Endodermal cell (in vitro differentiated cells): ENCODE measurements at regions not wholly inside any gene's neighbourhood (a gene's known extent, or its start where the extent isn't known, plus 50 kb on each side); places are given as distances from the start of the nearest gene placed in this dataset.
A peak's percentile ranks its signal among the peaks of the same experiment; 100 is the strongest.

ENCODE experiments used
- DNase-seq: peaks from one replicate; pipeline ENCODE4 v3.0.0-alpha.2; 2017
- H3K27ac ChIP-seq: 2 replicates; pipeline ENCODE4 v1.5.1; 2013; ENCODE audit warnings: mild to moderate bottlenecking, low read depth, low read length, moderate library complexity
- H3K27me3 ChIP-seq: 2 replicates; pipeline ENCODE4 v1.6.1; 2013; ENCODE audit warnings: mild to moderate bottlenecking, low read length, moderate library complexity; ENCODE audit not compliant: insufficient read depth, control insufficient read depth, poor library complexity, severe bottlenecking
- H3K36me3 ChIP-seq: 2 replicates; pipeline ENCODE4 v1.7.0; 2013; ENCODE audit warnings: mild to moderate bottlenecking, low read length, moderate library complexity; ENCODE audit not compliant: control insufficient read depth, insufficient read depth
- H3K4me1 ChIP-seq: one replicate; pipeline ENCODE4 v1.7.0; 2013; ENCODE audit warnings: low read length; ENCODE audit not compliant: control insufficient read depth, insufficient read depth
- H3K4me3 ChIP-seq: 2 replicates; pipeline ENCODE4 v1.5.1; 2013; ENCODE audit warnings: mild to moderate bottlenecking, low read length, moderate library complexity
- H3K9ac ChIP-seq: 2 replicates; pipeline ENCODE4 v1.6.1; 2013; ENCODE audit warnings: mild to moderate bottlenecking, low read length, moderate library complexity; ENCODE audit not compliant: poor library complexity, severe bottlenecking; ENCODE audit errors: extremely low read depth
- H3K9me3 ChIP-seq: 2 replicates; pipeline ENCODE4 v1.6.1; 2013; ENCODE audit warnings: mild to moderate bottlenecking, low read length, moderate library complexity; ENCODE audit not compliant: control insufficient read depth
- H3K27ac Mint-ChIP-seq: 2 replicates; pipeline ENCODE4 v1.8.0; 2020; ENCODE audit warnings: mixed read lengths
- H3K27me3 Mint-ChIP-seq: 2 replicates; pipeline ENCODE4 v1.8.0; 2021; ENCODE audit warnings: mild to moderate bottlenecking, mixed read lengths; ENCODE audit not compliant: insufficient read depth
- H3K36me3 Mint-ChIP-seq: 2 replicates; pipeline ENCODE4 v1.8.0; 2020; ENCODE audit warnings: low read depth, mixed read lengths
- H3K4me1 Mint-ChIP-seq: 2 replicates; pipeline ENCODE4 v1.8.0; 2020; ENCODE audit warnings: mixed read lengths
- H3K4me3 Mint-ChIP-seq: 2 replicates; pipeline ENCODE4 v1.8.0; 2020; ENCODE audit warnings: mild to moderate bottlenecking, moderate library complexity, mixed read lengths
- H3K9me3 Mint-ChIP-seq: 2 replicates; pipeline ENCODE4 v1.8.0; 2020; ENCODE audit warnings: mild to moderate bottlenecking, mixed read lengths
- CTCF ChIP-seq: fragments of 200-600 bp; sonication (generic); conservative IDR thresholded peaks from 2 replicates; pipeline ENCODE4 v1.5.0; 2021; ENCODE audit warnings: antibody characterized with exemption, mild to moderate bottlenecking
- WGBS, 2 experiments: methylation state at CpG; one replicate each; pipeline versions ENCODE4 v1.1.5 to v1.1.7; 2013; ENCODE audit warnings: missing lambda C conversion rate in 2 of 2, mixed read lengths in 1 of 2; ENCODE audit not compliant: insufficient coverage in 1 of 2, insufficient read length in 1 of 2; 5-methylcytosine and 5-hydroxymethylcytosine counted together

- WGBS, 2 experiments = 89 to 90% methylated on average over 4 to 8 of the region's 8 CpGs
- peak overlapping the region; percentile 85 for H3K27ac Mint-ChIP-seq
Observed at GRCh38 chr2:21453723-21454450, 330.1 kb downstream of the TDRD15 start.

GRCh38 chr2:21454839-21455238 is 331.1 kb downstream of the TDRD15 start:
- Mint-ChIP-seq H3K36me3 (peaks cover 24% of the 10 kb centered on the region), H3K9me3 (peaks cover 40% of the 10 kb centered on the region), H3K27ac (peak overlapping the region; percentile 30), H3K27me3 (no peaks in the 10 kb centered on the region), H3K4me3 (no peak overlapping the region), H3K4me1 (peaks cover 56% of the 10 kb centered on the region)
- no peak for TF ChIP-seq CTCF
- H3K27me3 ChIP-seq = no peaks in the 10 kb centered on the region
- H3K4me1 ChIP-seq = peaks cover 34% of the 10 kb centered on the region
- H3K4me3 ChIP-seq = peak overlapping the region; percentile 39
- DNase-seq = no peak
- peaks cover 39% of the 10 kb centered on the region for H3K9me3 ChIP-seq
- peaks cover under 1% of the 10 kb centered on the region for H3K36me3 ChIP-seq
- WGBS, 2 experiments = 92% methylated on average over 2 of the region's 2 CpGs; no CpG with 5 or more reads in 1 of the 2 experiments
- H3K27ac ChIP-seq = no peak overlapping the region
- H3K9ac ChIP-seq = no peak overlapping the region

More at GRCh38 chr2:21453723-21454450, 330.1 kb downstream of the TDRD15 start:
- Mint-ChIP-seq H3K4me1 (peaks cover 65% of the 10 kb centered on the region), H3K4me3 (no peak overlapping the region), H3K9me3 (peaks cover 31% of the 10 kb centered on the region), H3K36me3 (peaks cover 16% of the 10 kb centered on the region), H3K27me3 (no peaks in the 10 kb centered on the region)
- H3K9me3 ChIP-seq = peaks cover 30% of the 10 kb centered on the region
- no peak overlapping the region for H3K27ac ChIP-seq
- peak overlapping the region; percentile 21 for H3K4me3 ChIP-seq
- H3K4me1 ChIP-seq = peaks cover 44% of the 10 kb centered on the region
- no peak for DNase-seq
- H3K27me3 ChIP-seq = no peaks in the 10 kb centered on the region
- no peaks in the 10 kb centered on the region for H3K36me3 ChIP-seq
- no peak for TF ChIP-seq CTCF
- H3K9ac ChIP-seq = no peak overlapping the region

- H3K27me3 Mint-ChIP-seq = no peaks in the 10 kb centered on the region
- peaks cover 11% of the 10 kb centered on the region for H3K4me1 Mint-ChIP-seq
- H3K36me3 Mint-ChIP-seq = peaks cover 24% of the 10 kb centered on the region
- Histone ChIP-seq H3K4me3 (no peak overlapping the region), H3K27me3 (no peaks in the 10 kb centered on the region), H3K4me1 (no peaks in the 10 kb centered on the region), H3K9ac (no peak overlapping the region), H3K27ac (no peak overlapping the region), H3K9me3 (peaks cover 43% of the 10 kb centered on the region), H3K36me3 (peaks cover 5% of the 10 kb centered on the region)
- DNase-seq = no peak
- peaks cover 33% of the 10 kb centered on the region for H3K9me3 Mint-ChIP-seq
- TF ChIP-seq CTCF = no peak
- no peak overlapping the region for H3K27ac Mint-ChIP-seq
- H3K4me3 Mint-ChIP-seq = no peak overlapping the region
- WGBS, 2 experiments = 93 to 96% methylated on average over 3 of the region's 3 CpGs
Observed at GRCh38 chr2:21461754-21462240, 338.0 kb downstream of the TDRD15 start.
